ENCODE measurements at regions not wholly inside any gene's neighbourhood (a gene's known extent, or its start where the extent isn't known, plus 50 kb on each side); places are given as distances from the start of the nearest gene placed in this dataset.

DNA sequence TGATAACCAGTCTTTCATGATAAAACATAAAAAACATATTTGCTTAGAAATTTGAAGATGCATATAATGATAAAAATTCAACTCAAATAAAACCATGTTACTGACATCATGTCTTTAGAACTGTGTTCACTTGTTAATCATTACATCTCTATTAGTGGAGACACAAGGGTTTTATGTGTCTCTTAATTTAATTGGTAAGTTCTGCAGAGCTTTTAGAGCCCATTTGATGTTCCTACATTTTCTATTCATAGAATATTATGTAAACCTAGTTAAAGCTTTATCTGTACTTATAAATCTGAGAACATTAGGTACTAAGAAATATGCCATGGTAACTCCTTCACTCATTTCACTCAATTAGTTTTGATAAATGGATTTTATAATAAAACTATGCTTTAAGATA, 285.4 kb downstream of the SLCO4C1 start:
- H3K4me3 Mint-ChIP-seq = no peak overlapping the region
- H3K79me2 ChIP-seq (replicated peaks; ENCODE audit: insufficient read depth) = no peaks in the 10 kb centered on the region
- DNase-seq (ENCODE audit: low spot score) (no peak), ATAC-seq (no peak)
- no peaks in the 10 kb centered on the region for H3K27me3 ChIP-seq (ENCODE audit: insufficient read depth)
- H3K4me1 ChIP-seq (ENCODE audit: insufficient read depth) = no peaks in the 10 kb centered on the region
- H3K4me2 ChIP-seq = no peak overlapping the region
- no peaks in the 10 kb centered on the region for H3K36me3 Mint-ChIP-seq (ENCODE audit: low read depth)
- H4K20me1 ChIP-seq (replicated peaks; ENCODE audit: insufficient read depth) = no peaks in the 10 kb centered on the region
- H3K27ac ChIP-seq (ENCODE audit: low read depth) = no peak overlapping the region
- no peaks in the 10 kb centered on the region for H3K9me2 ChIP-seq (ENCODE audit: insufficient read depth)
- H3K4me3 ChIP-seq = no peak overlapping the region
- no peaks in the 10 kb centered on the region for H3K36me3 ChIP-seq (ENCODE audit: insufficient read depth)
- no peak overlapping the region for H3K27ac Mint-ChIP-seq
- H3K9me3 Mint-ChIP-seq = no peaks in the 10 kb centered on the region
- no peak overlapping the region for H2AFZ ChIP-seq
- H3K27me3 Mint-ChIP-seq (ENCODE audit: insufficient read depth, low read depth, poor library complexity) = no peaks in the 10 kb centered on the region
- H3F3A ChIP-seq (replicated peaks; ENCODE audit: low read depth) = no peaks in the 10 kb centered on the region
- no peaks in the 10 kb centered on the region for H3K4me1 Mint-ChIP-seq
- TF ChIP-seq EZH2 (IDR thresholded peaks at IDR 0.05; ENCODE audit: low read depth, unreplicated experiment) (no peak), NANOG (IDR thresholded peaks at IDR 0.05; ENCODE audit: borderline replicate concordance) (no peak), CREB1 (CRISPR knock-in tag; IDR thresholded peaks at IDR 0.05; ENCODE audit: low read depth) (no peak), ZNF114 (CRISPR knock-in tag; IDR thresholded peaks at IDR 0.05) (no peak), EZH2phosphoT487 (IDR thresholded peaks at IDR 0.05; ENCODE audit: unreplicated experiment) (no peak), CTCF (conservative IDR thresholded peaks at IDR 0.05; ENCODE audit: low read depth in 2 of 2) (no peak), ZNF462 (CRISPR knock-in tag; IDR thresholded peaks at IDR 0.05) (no peak), ETS1 (IDR thresholded peaks at IDR 0.05) (no peak), JUNB (IDR thresholded peaks at IDR 0.05; ENCODE audit: unreplicated experiment) (no peak), STAT1 (IDR thresholded peaks at IDR 0.05; ENCODE audit: unreplicated experiment) (no peak), POLR2AphosphoS5 (IDR thresholded peaks at IDR 0.05; ENCODE audit: low read depth) (no peak), ZNF331 (CRISPR knock-in tag; IDR thresholded peaks at IDR 0.05; ENCODE audit: low read depth) (no peak)
- TF ChIP-seq, protein P1, sequence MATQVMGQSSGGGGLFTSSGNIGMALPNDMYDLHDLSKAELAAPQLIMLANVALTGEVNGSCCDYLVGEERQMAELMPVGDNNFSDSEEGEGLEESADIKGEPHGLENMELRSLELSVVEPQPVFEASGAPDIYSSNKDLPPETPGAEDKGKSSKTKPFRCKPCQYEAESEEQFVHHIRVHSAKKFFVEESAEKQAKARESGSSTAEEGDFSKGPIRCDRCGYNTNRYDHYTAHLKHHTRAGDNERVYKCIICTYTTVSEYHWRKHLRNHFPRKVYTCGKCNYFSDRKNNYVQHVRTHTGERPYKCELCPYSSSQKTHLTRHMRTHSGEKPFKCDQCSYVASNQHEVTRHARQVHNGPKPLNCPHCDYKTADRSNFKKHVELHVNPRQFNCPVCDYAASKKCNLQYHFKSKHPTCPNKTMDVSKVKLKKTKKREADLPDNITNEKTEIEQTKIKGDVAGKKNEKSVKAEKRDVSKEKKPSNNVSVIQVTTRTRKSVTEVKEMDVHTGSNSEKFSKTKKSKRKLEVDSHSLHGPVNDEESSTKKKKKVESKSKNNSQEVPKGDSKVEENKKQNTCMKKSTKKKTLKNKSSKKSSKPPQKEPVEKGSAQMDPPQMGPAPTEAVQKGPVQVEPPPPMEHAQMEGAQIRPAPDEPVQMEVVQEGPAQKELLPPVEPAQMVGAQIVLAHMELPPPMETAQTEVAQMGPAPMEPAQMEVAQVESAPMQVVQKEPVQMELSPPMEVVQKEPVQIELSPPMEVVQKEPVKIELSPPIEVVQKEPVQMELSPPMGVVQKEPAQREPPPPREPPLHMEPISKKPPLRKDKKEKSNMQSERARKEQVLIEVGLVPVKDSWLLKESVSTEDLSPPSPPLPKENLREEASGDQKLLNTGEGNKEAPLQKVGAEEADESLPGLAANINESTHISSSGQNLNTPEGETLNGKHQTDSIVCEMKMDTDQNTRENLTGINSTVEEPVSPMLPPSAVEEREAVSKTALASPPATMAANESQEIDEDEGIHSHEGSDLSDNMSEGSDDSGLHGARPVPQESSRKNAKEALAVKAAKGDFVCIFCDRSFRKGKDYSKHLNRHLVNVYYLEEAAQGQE (IDR thresholded peaks at IDR 0.05; ENCODE audit: unreplicated experiment) = no peak
